Calu3 (cell line): ENCODE measurements at regions not wholly inside any gene's neighbourhood (a gene's known extent, or its start where the extent isn't known, plus 50 kb on each side); places are given as distances from the start of the nearest gene placed in this dataset.

ENCODE experiments used
- BruUV-seq: library from RNA; stranded (reverse); fragments of 400-500 nt; replicated peaks from 2 replicates; lab custom pipeline; 2021; lab: Mats Ljungman, UMichigan
- CTCF ChIA-PET: fragments of 300-600 bp; sonication (Branson Sonifier 250); formaldehyde crosslinking; loops from one replicate; lab custom pipeline; 2022; ENCODE audit warnings: antibody characterized with exemption; lab: Charles Lee
- DNase-seq: peaks from one replicate; pipeline ENCODE4 v3.0.0; 2022
- H3K27ac Mint-ChIP-seq: one replicate; pipeline ENCODE4 v1.8.0; 2022; ENCODE audit warnings: mixed read lengths; ENCODE audit not compliant: unreplicated experiment
- H3K27me3 Mint-ChIP-seq: one replicate; pipeline ENCODE4 v1.8.0; 2022; ENCODE audit warnings: mixed read lengths; ENCODE audit not compliant: unreplicated experiment
- H3K36me3 Mint-ChIP-seq: one replicate; pipeline ENCODE4 v1.8.0; 2022; ENCODE audit warnings: mild to moderate bottlenecking, moderate library complexity, mixed read lengths; ENCODE audit not compliant: insufficient read depth, unreplicated experiment
- H3K4me1 Mint-ChIP-seq: one replicate; pipeline ENCODE4 v1.8.0; 2022; ENCODE audit warnings: mild to moderate bottlenecking, low read depth, mixed read lengths; ENCODE audit not compliant: unreplicated experiment
- H3K4me3 Mint-ChIP-seq: one replicate; pipeline ENCODE4 v1.8.0; 2022; ENCODE audit warnings: mild to moderate bottlenecking, low read depth, moderate library complexity, mixed read lengths; ENCODE audit not compliant: unreplicated experiment
- H3K9me3 Mint-ChIP-seq: one replicate; pipeline ENCODE4 v1.8.0; 2022; ENCODE audit warnings: low read depth, mixed read lengths; ENCODE audit not compliant: unreplicated experiment
- intact Hi-C: fragments of 100-400 bp; cut with micrococcal nuclease; formaldehyde crosslinking; loops from one replicate; pipeline ENCODE4 v1.10.0; 2022; ENCODE audit not compliant: unreplicated experiment
- TF ChIP-seq, protein P1 (sequence below): fragments of 200-600 bp; IDR thresholded peaks from one replicate; pipeline ENCODE4 v1.8.0; 2022; ENCODE audit warnings: antibody characterized with exemption; ENCODE audit not compliant: unreplicated experiment

DNA sequence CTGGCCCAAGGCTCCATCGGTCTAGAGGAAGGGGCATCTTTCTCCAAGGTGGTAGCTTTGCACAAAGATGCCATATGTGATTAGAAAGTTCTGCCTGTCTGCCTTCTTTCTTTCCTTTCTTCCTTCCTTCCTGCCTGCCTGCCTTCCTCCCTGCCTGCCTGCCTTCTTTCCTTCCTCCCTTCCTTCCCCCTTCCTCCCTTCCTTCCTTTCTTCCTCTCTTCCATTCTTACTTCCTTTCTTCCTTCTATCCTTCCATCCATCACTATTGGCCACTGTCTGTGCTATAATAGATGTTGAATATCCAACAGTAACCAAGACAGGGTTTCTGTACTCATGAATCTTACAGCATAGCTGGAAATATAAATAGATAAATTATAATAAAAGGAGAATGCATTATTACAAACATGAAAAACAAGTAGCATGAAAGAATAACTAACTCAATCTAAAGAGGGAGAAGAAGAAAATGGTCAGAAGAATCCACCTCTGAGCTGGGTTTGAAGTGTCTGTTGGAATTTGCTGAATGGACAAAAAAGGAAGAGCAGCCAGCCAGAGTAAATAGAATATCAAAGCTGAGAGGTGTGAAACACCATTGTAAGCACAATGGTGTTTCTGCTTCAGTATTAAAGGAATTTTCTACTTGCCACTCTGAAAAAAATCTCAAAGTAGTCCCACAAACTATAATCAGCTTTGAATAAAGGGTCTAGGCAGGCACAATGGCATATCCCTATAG is 250.6 kb upstream of the NR5A2 start:
- no peak for DNase-seq
- TF ChIP-seq, protein P1, sequence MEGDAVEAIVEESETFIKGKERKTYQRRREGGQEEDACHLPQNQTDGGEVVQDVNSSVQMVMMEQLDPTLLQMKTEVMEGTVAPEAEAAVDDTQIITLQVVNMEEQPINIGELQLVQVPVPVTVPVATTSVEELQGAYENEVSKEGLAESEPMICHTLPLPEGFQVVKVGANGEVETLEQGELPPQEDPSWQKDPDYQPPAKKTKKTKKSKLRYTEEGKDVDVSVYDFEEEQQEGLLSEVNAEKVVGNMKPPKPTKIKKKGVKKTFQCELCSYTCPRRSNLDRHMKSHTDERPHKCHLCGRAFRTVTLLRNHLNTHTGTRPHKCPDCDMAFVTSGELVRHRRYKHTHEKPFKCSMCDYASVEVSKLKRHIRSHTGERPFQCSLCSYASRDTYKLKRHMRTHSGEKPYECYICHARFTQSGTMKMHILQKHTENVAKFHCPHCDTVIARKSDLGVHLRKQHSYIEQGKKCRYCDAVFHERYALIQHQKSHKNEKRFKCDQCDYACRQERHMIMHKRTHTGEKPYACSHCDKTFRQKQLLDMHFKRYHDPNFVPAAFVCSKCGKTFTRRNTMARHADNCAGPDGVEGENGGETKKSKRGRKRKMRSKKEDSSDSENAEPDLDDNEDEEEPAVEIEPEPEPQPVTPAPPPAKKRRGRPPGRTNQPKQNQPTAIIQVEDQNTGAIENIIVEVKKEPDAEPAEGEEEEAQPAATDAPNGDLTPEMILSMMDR = no peak
- Mint-ChIP-seq H3K4me3 (no peak overlapping the region), H3K4me1 (peaks cover 15% of the 10 kb centered on the region), H3K27ac (no peak overlapping the region), H3K9me3 (peaks cover 3% of the 10 kb centered on the region), H3K36me3 (no peaks in the 10 kb centered on the region), H3K27me3 (no peaks in the 10 kb centered on the region)
- BruUV-seq = no TSS peak
- intact Hi-C loops = no loop called here
- CTCF ChIA-PET = interaction anchor here (0.8 kb wide), 1 partner anchor 23 kb away, joined by 3 read pairs; no protein-coding TSS in a partner anchor

DNA sequence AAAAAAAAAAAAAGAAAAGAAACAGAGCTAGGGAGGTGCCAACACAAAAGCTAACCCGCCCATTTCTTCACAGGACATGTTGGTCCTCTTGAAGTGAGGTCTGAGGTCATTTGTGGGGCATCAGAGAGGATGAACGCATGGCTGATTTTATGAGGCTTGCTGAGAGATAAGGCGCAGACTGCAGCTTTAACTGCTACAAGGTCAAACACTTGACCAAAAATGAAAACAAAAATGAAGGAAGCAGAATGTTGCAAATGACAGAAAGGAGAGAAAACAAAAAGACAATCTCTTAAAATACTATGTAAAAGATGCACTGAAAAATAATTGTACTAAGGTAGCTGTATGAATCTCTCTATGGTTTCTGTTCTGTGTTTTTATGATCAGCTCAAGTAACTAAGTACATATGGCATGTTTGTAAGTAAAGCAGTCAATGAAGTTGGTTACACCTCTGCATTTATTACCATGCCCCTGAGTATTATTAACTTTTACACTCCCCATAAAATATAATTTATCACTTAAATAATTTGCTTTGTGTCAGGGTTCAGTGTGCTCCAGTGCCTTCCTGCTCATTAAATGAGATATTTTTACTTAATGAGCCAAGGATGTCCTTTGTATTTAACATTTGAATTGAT is 249.1 kb upstream of the NR5A2 start:
- DNase-seq = no peak
- TF ChIP-seq, protein P1 = no peak
- Mint-ChIP-seq H3K4me1 (peaks cover 14% of the 10 kb centered on the region), H3K27ac (no peak overlapping the region), H3K4me3 (no peak overlapping the region), H3K36me3 (no peaks in the 10 kb centered on the region), H3K9me3 (no peaks in the 10 kb centered on the region), H3K27me3 (no peaks in the 10 kb centered on the region)
- intact Hi-C loops = no loop called here
- CTCF ChIA-PET = no interaction called here
- no TSS peak for BruUV-seq

DNA sequence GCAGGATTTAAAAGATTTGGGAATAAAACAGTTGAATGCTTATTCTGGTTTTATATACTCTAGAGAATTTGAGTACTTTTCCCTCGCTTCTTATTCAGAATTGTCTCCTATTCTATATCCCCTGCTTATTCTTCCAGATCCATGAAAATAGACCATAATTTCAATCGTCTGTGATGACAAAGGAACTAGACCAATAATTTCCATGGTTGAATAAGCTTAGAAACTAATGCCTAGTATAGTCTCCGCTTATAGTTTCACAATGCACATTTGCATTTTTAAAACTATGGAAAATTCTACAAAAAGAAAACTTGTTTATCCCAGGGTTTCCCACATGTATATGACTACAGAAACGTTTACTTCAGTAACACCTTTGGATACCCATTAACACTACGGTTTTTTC is 247.4 kb upstream of the NR5A2 start:
- Mint-ChIP-seq H3K36me3 (no peaks in the 10 kb centered on the region), H3K27me3 (no peaks in the 10 kb centered on the region), H3K4me1 (peaks cover 16% of the 10 kb centered on the region), H3K9me3 (no peaks in the 10 kb centered on the region), H3K4me3 (no peak overlapping the region), H3K27ac (no peak overlapping the region)
- no TSS peak for BruUV-seq
- DNase-seq = no peak
- TF ChIP-seq, protein P1 = no peak
- CTCF ChIA-PET = no interaction called here
- intact Hi-C loops = loop anchor here (2.0 to 5.0 kb wide), 2 partner anchors 59 to 237 kb away; no protein-coding TSS in a partner anchor

DNA sequence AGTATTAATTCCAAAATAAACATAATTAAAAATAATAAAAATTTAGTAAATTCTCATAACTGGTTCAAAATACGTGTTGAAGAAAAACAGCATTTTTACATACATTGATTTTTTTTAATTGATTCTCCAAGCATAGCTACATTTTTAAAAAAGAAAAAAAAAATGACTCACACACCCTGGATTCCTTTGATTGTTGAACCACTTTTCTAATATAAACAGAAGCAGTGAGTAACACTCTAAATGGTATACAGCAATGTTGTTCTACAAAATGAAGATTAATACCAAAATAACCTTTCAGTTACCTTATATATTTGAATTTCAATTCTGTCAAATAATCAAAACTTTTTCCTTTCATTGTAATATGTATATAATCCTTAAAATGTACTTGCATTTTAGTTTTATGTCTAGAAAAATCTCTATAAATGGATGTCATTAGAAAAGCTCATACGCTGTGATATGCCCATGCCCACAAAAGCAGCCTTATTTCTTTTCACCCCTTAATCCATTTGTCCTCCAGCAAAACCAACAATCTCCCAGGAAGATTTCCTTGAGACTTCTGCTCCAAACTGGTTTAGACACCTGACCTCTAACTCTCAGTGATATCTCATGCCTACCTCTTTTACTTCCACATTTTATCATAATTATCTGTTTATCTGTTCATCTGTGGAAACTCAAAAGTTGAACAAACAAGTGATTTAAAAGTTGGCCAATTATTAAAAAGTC is 246.4 kb upstream of the NR5A2 start:
- CTCF ChIA-PET = interaction anchor here (0.6 kb wide), 2 partner anchors 27 to 73 kb away, joined by 3 to 5 read pairs; no protein-coding TSS in a partner anchor
- no peak for DNase-seq
- no peak overlapping the region for H3K4me3 Mint-ChIP-seq
- intact Hi-C loops = loop anchor here (2.0 to 5.0 kb wide), 2 partner anchors 60 to 236 kb away; no protein-coding TSS in a partner anchor
- H3K4me1 Mint-ChIP-seq = peaks cover 19% of the 10 kb centered on the region
- H3K9me3 Mint-ChIP-seq = no peaks in the 10 kb centered on the region
- peak overlapping the region; percentile 54 for H3K27ac Mint-ChIP-seq
- no peaks in the 10 kb centered on the region for H3K36me3 Mint-ChIP-seq
- no TSS peak for BruUV-seq
- TF ChIP-seq, protein P1 = no peak
- H3K27me3 Mint-ChIP-seq = no peaks in the 10 kb centered on the region
